Lower leg skin (tissue), 3 donors: ENCODE measurements at regions not wholly inside any gene's neighbourhood (a gene's known extent, or its start where the extent isn't known, plus 50 kb on each side); places are given as distances from the start of the nearest gene placed in this dataset.

ENCODE experiments used
- POLR2A ChIP-seq, 2 donors: fragments of 450-650 bp; IDR thresholded peaks; one replicate each; pipeline ENCODE4 v1.6.1; 2016 to 2017; ENCODE audit warnings: antibody characterized with exemption in 2 of 2, mild to moderate bottlenecking in 1 of 2, moderate library complexity in 1 of 2
- TF ChIP-seq, protein P1 (sequence below), 3 donors: fragments of 450-650 bp; IDR thresholded peaks; one replicate each; pipeline ENCODE4 v1.5.1; 2016; ENCODE audit warnings: antibody characterized with exemption in 3 of 3, mild to moderate bottlenecking in 3 of 3, moderate library complexity in 2 of 3

DNA sequence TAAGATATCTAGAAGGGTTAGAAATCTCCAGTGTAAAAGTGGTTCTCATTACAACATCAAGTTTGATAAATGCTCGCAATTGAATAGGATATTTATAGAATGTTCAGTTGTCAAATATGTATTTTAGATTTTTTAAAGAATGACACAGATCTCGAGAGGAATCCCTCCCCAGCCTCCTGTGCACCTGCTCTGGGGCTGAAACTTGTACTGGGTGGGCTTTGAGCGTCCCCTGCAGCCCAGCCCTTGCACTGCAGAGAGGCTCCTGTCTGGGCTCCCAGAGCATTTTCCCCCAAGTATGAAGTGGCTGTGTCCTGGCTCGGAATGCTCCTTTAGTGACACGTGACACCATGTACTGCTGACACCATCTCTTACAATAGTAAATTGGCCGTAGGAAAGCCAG lies 499.6 kb downstream of the TMEM121 start:
- TF ChIP-seq, protein P1, sequence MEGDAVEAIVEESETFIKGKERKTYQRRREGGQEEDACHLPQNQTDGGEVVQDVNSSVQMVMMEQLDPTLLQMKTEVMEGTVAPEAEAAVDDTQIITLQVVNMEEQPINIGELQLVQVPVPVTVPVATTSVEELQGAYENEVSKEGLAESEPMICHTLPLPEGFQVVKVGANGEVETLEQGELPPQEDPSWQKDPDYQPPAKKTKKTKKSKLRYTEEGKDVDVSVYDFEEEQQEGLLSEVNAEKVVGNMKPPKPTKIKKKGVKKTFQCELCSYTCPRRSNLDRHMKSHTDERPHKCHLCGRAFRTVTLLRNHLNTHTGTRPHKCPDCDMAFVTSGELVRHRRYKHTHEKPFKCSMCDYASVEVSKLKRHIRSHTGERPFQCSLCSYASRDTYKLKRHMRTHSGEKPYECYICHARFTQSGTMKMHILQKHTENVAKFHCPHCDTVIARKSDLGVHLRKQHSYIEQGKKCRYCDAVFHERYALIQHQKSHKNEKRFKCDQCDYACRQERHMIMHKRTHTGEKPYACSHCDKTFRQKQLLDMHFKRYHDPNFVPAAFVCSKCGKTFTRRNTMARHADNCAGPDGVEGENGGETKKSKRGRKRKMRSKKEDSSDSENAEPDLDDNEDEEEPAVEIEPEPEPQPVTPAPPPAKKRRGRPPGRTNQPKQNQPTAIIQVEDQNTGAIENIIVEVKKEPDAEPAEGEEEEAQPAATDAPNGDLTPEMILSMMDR (IDR thresholded peaks at IDR 0.05) = no peak
- TF ChIP-seq POLR2A (IDR thresholded peaks at IDR 0.05) = no peak
